ENCODE measurements at regions not wholly inside any gene's neighbourhood (a gene's known extent, or its start where the extent isn't known, plus 50 kb on each side); places are given as distances from the start of the nearest gene placed in this dataset.
"Not testable (repeated sequence)": the region's sequence is repeated elsewhere in the genome, so short reads cannot be mapped to it uniquely, and the experiment has no call there.

- no peak for DNase-seq
Observed at GRCh38 chr7:41459623-41460261, 243.1 kb downstream of the INHBA start.

GRCh38 chr7:41459183-41459582, 243.7 kb downstream of the INHBA start:
- DNase-seq, result no peak

GRCh38 chr7:41457832-41458437, 245.0 kb downstream of the INHBA start:
- DNase-seq, result no peak

GRCh38 chr7:41451826-41452225, 251.1 kb downstream of the INHBA start:
- DNase-seq, result no peak

- no peak for DNase-seq
Observed at GRCh38 chr7:41449694-41450093, 253.2 kb downstream of the INHBA start.

GRCh38 chr7:41449286-41449685, 253.6 kb downstream of the INHBA start:
- no peak for DNase-seq

- DNase-seq, result no peak
Observed at GRCh38 chr7:41448104-41448503, 254.8 kb downstream of the INHBA start.

GRCh38 chr7:41447450-41448042, 255.3 kb downstream of the INHBA start:
- no peak for DNase-seq

- no peak for DNase-seq
Observed at GRCh38 chr7:41446606-41447449, 256.1 kb downstream of the INHBA start.

GRCh38 chr7:41445946-41446345, 256.9 kb downstream of the INHBA start:
- DNase-seq, result no peak

GRCh38 chr7:41445432-41445831, 257.5 kb downstream of the INHBA start:
- DNase-seq, result no peak

- DNase-seq, result no peak
Observed at GRCh38 chr7:41439515-41439879, 263.4 kb downstream of the INHBA start.

GRCh38 chr7:41438705-41439514, 264.0 kb downstream of the INHBA start:
- DNase-seq, result no peak

- DNase-seq, result no peak
Observed at GRCh38 chr7:41437257-41438196, 265.4 kb downstream of the INHBA start.

- DNase-seq, result no peak
Observed at GRCh38 chr7:41436139-41436538, 266.8 kb downstream of the INHBA start.

GRCh38 chr7:41435020-41435419, 267.9 kb downstream of the INHBA start:
- not testable (repeated sequence) for DNase-seq

- no peak for DNase-seq
Observed at GRCh38 chr7:41431671-41432070, 271.2 kb downstream of the INHBA start.

- DNase-seq, result no peak
Observed at GRCh38 chr7:41428381-41428780, 274.5 kb downstream of the INHBA start.

GRCh38 chr7:41425926-41426325, 277.0 kb downstream of the INHBA start:
- DNase-seq, result no peak

GRCh38 chr7:41421056-41421455, 281.8 kb downstream of the INHBA start:
- DNase-seq, result no peak

- no peak for DNase-seq
Observed at GRCh38 chr7:41420421-41420820, 282.5 kb downstream of the INHBA start.

GRCh38 chr7:41418337-41418736, 284.6 kb downstream of the INHBA start:
- DNase-seq, result no peak
